HepG2 (cell line): ENCODE measurements at regions not wholly inside any gene's neighbourhood (a gene's known extent, or its start where the extent isn't known, plus 50 kb on each side); places are given as distances from the start of the nearest gene placed in this dataset.

Experiments
- E2F2 ChIP-seq: sonication (generic); formaldehyde crosslinking; IDR thresholded peaks from 2 replicates; pipeline ENCODE4 v1.4.0; 2020; ENCODE audit warnings: missing genetic modification reagents, borderline replicate concordance
- GPBP1L1 ChIP-seq: sonication (generic); formaldehyde crosslinking; IDR thresholded peaks from 2 replicates; pipeline ENCODE4 v1.5.0; 2020; ENCODE audit warnings: mild to moderate bottlenecking, missing genetic modification reagents
- KLF12 ChIP-seq: sonication (generic); formaldehyde crosslinking; IDR thresholded peaks from 2 replicates; pipeline ENCODE4 v1.4.0; 2020; ENCODE audit warnings: missing genetic modification reagents, borderline replicate concordance
- MTF2 ChIP-seq: sonication (generic); formaldehyde crosslinking; IDR thresholded peaks from 2 replicates; pipeline ENCODE4 v1.5.0; 2020; ENCODE audit warnings: missing genetic modification reagents, borderline replicate concordance
- MXD4 ChIP-seq: IDR thresholded peaks from 2 replicates; pipeline ENCODE4 v1.6.1; 2016; ENCODE audit warnings: mild to moderate bottlenecking, missing biosample characterization, missing genetic modification reagents
- NFAT5 ChIP-seq: sonication (generic); formaldehyde crosslinking; IDR thresholded peaks from 2 replicates; pipeline ENCODE4 v1.4.0; 2020; ENCODE audit warnings: missing genetic modification reagents
- PBX3 ChIP-seq: sonication (generic); formaldehyde crosslinking; IDR thresholded peaks from 2 replicates; pipeline ENCODE4 v1.8.1; 2023; ENCODE audit warnings: missing genetic modification reagents, inconsistent platforms, borderline replicate concordance
- SOX6 ChIP-seq, 2 experiments: fragments of 450-650 bp in 1 of 2; sonication (generic) in 1 of 2; formaldehyde crosslinking in 1 of 2; IDR thresholded peaks; 2 replicates each; pipeline versions ENCODE4 v1.4.0 to v1.6.1; 2017 to 2020; ENCODE audit warnings: antibody characterized with exemption in 1 of 2, mild to moderate bottlenecking in 1 of 2, missing genetic modification reagents in 1 of 2
- SP1 ChIP-seq, 2 experiments: fragments of 450-650 bp in 1 of 2; sonication (generic) in 1 of 2; formaldehyde crosslinking in 1 of 2; IDR thresholded peaks; 2 replicates each; pipeline versions ENCODE4 v1.4.0 to v1.6.1; 2016 to 2020; ENCODE audit warnings: missing genetic modification reagents in 1 of 2
- SRF ChIP-seq: IDR thresholded peaks from 2 replicates; pipeline ENCODE4 v1.6.1; 2011; ENCODE audit warnings: mild to moderate bottlenecking, low read depth, low read length, moderate library complexity
- ZBTB1 ChIP-seq: sonication (generic); formaldehyde crosslinking; IDR thresholded peaks from 2 replicates; pipeline ENCODE4 v1.4.0; 2020; ENCODE audit warnings: missing genetic modification reagents, borderline replicate concordance
- ZBTB46 ChIP-seq: sonication (generic); formaldehyde crosslinking; IDR thresholded peaks from 2 replicates; pipeline ENCODE4 v1.4.0; 2020; ENCODE audit warnings: mild to moderate bottlenecking, missing genetic modification reagents, borderline replicate concordance
- ZNF256 ChIP-seq: sonication (generic); formaldehyde crosslinking; conservative IDR thresholded peaks from 2 replicates; pipeline ENCODE4 v1.4.0; 2020; ENCODE audit warnings: missing genetic modification reagents
- ZNF337 ChIP-seq: sonication (generic); formaldehyde crosslinking; IDR thresholded peaks from 2 replicates; pipeline ENCODE4 v1.5.1; 2020; ENCODE audit warnings: missing genetic modification reagents, low read depth, mild to moderate bottlenecking, borderline replicate concordance
- ZNF44 ChIP-seq: sonication (generic); formaldehyde crosslinking; IDR thresholded peaks from 2 replicates; pipeline ENCODE4 v1.5.1; 2020; ENCODE audit warnings: mild to moderate bottlenecking, missing genetic modification reagents
- ZNF549 ChIP-seq: sonication (generic); formaldehyde crosslinking; IDR thresholded peaks from 2 replicates; pipeline ENCODE4 v1.5.0; 2020; ENCODE audit warnings: missing genetic modification reagents
- ZNF605 ChIP-seq: sonication (generic); formaldehyde crosslinking; IDR thresholded peaks from 2 replicates; pipeline ENCODE4 v1.8.0; 2022; ENCODE audit warnings: mild to moderate bottlenecking, missing genetic modification reagents
- ZNF782 ChIP-seq: sonication (generic); formaldehyde crosslinking; IDR thresholded peaks from 2 replicates; pipeline ENCODE4 v1.4.0; 2020; ENCODE audit warnings: missing genetic modification reagents, mild to moderate bottlenecking, borderline replicate concordance
- ZSCAN21 ChIP-seq: sonication (generic); formaldehyde crosslinking; IDR thresholded peaks from 2 replicates; pipeline ENCODE4 v1.8.0; 2022; ENCODE audit warnings: mild to moderate bottlenecking, missing genetic modification reagents, moderate library complexity, borderline replicate concordance

- TF ChIP-seq NFAT5 (no peak), MXD4 (CRISPR knock-in tag) (no peak), E2F2 (CRISPR knock-in tag) (no peak), ZNF605 (CRISPR knock-in tag) (no peak), ZSCAN21 (CRISPR knock-in tag) (no peak), KLF12 (CRISPR knock-in tag) (no peak), ZNF256 (no peak), PBX3 (no peak), SP1 (IDR thresholded peaks at IDR 0.05) (no peak), SP1 (CRISPR knock-in tag; IDR thresholded peaks at IDR 0.05) (no peak), ZBTB46 (CRISPR knock-in tag) (peak; percentile 64; the same call in 1 of the 2 replicates), GPBP1L1 (CRISPR knock-in tag) (no peak), ZNF782 (CRISPR knock-in tag) (no peak), ZNF337 (CRISPR knock-in tag) (no peak), MTF2 (CRISPR knock-in tag) (no peak), ZNF549 (CRISPR knock-in tag) (no peak), SOX6 (IDR thresholded peaks at IDR 0.05) (no peak), SOX6 (CRISPR knock-in tag; IDR thresholded peaks at IDR 0.05) (no peak), ZNF44 (CRISPR knock-in tag) (no peak), SRF (no peak), ZBTB1 (CRISPR knock-in tag) (no peak)
Measured at GRCh38 chr12:124481257-124481750, 86.1 kb downstream of the NCOR2 start (continued).
